ENCODE measurements at regions not wholly inside any gene's neighbourhood (a gene's known extent, or its start where the extent isn't known, plus 50 kb on each side); places are given as distances from the start of the nearest gene placed in this dataset.
"Not testable (repeated sequence)": the region's sequence is repeated elsewhere in the genome, so short reads cannot be mapped to it uniquely, and the experiment has no call there.

- intact Hi-C loops (cut with micrococcal nuclease): no loop called here
Measured at GRCh38 chr4:106529348-106530023, 160.9 kb upstream of the GIMD1 start.

GRCh38 chr4:106527316-106527715 lies 158.7 kb upstream of the GIMD1 start:
- intact Hi-C loops (cut with micrococcal nuclease): no loop called here

- intact Hi-C loops (cut with micrococcal nuclease): not testable (repeated sequence)
Measured at GRCh38 chr4:106525425-106525824, 156.8 kb upstream of the GIMD1 start.

- intact Hi-C loops (cut with micrococcal nuclease): not testable (repeated sequence)
Measured at GRCh38 chr4:106524772-106525171, 156.2 kb upstream of the GIMD1 start.

- intact Hi-C loops (cut with micrococcal nuclease): no loop called here
Measured at GRCh38 chr4:106522839-106523238, 154.3 kb upstream of the GIMD1 start.

GRCh38 chr4:106512706-106513105 lies 144.1 kb upstream of the GIMD1 start:
- intact Hi-C loops (cut with micrococcal nuclease): no loop called here

- intact Hi-C loops (cut with micrococcal nuclease): no loop called here
Measured at GRCh38 chr4:106507440-106507839, 138.9 kb upstream of the GIMD1 start.

GRCh38 chr4:106503116-106504050 lies 134.8 kb upstream of the GIMD1 start:
- intact Hi-C loops (cut with micrococcal nuclease): loop anchor here (2.0 kb wide), 1 partner anchor 983 kb away; no protein-coding TSS in a partner anchor

- intact Hi-C loops (cut with micrococcal nuclease): loop anchor here (1.0 to 2.0 kb wide), 5 partner anchors 133 to 981 kb away; no protein-coding TSS in a partner anchor
Measured at GRCh38 chr4:106502106-106502699, 133.6 kb upstream of the GIMD1 start.

GRCh38 chr4:106497271-106497670 lies 128.7 kb upstream of the GIMD1 start:
- intact Hi-C loops (cut with micrococcal nuclease): no loop called here

- intact Hi-C loops (cut with micrococcal nuclease): no loop called here
Measured at GRCh38 chr4:106496061-106496460, 127.5 kb upstream of the GIMD1 start.

- intact Hi-C loops (cut with micrococcal nuclease): no loop called here
Measured at GRCh38 chr4:106495476-106495875, 126.9 kb upstream of the GIMD1 start.

- intact Hi-C loops (cut with micrococcal nuclease): no loop called here
Measured at GRCh38 chr4:106494066-106494465, 125.5 kb upstream of the GIMD1 start.

GRCh38 chr4:106493086-106493485 lies 124.5 kb upstream of the GIMD1 start:
- intact Hi-C loops (cut with micrococcal nuclease): no loop called here

- intact Hi-C loops (cut with micrococcal nuclease): no loop called here
Measured at GRCh38 chr4:106486533-106486932, 118.0 kb upstream of the GIMD1 start.

- intact Hi-C loops (cut with micrococcal nuclease): no loop called here
Measured at GRCh38 chr4:106481801-106482200, 113.2 kb upstream of the GIMD1 start.

- intact Hi-C loops (cut with micrococcal nuclease): no loop called here
Measured at GRCh38 chr4:106478152-106478551, 109.6 kb upstream of the GIMD1 start.

GRCh38 chr4:106476741-106477140 lies 108.2 kb upstream of the GIMD1 start:
- intact Hi-C loops (cut with micrococcal nuclease): no loop called here

- intact Hi-C loops (cut with micrococcal nuclease): no loop called here
Measured at GRCh38 chr4:106473515-106473914, 104.9 kb upstream of the GIMD1 start.

GRCh38 chr4:106471151-106471550 lies 102.6 kb upstream of the GIMD1 start:
- intact Hi-C loops (cut with micrococcal nuclease): no loop called here

GRCh38 chr4:106463622-106464021 lies 95.0 kb upstream of the GIMD1 start:
- intact Hi-C loops (cut with micrococcal nuclease): no loop called here

GRCh38 chr4:106454581-106454980 lies 86.0 kb upstream of the GIMD1 start:
- intact Hi-C loops (cut with micrococcal nuclease): no loop called here
